DMS 273 treated with DMSO at 0.1 percent for 48 hours (cell line): ENCODE measurements at regions not wholly inside any gene's neighbourhood (a gene's known extent, or its start where the extent isn't known, plus 50 kb on each side); places are given as distances from the start of the nearest gene placed in this dataset.
A peak's percentile ranks its signal among the peaks of the same experiment; 100 is the strongest.
"Not testable (repeated sequence)": the region's sequence is repeated elsewhere in the genome, so short reads cannot be mapped to it uniquely, and the experiment has no call there.

Source experiments
- DNase-seq: peaks from one replicate; lab custom pipeline; 2025; lab: John Stamatoyannopoulos, UW

- not testable (repeated sequence) for DNase-seq
Observed at GRCh38 chr4:102210806-102211205, 134.5 kb downstream of the SLC39A8 start.

DNA sequence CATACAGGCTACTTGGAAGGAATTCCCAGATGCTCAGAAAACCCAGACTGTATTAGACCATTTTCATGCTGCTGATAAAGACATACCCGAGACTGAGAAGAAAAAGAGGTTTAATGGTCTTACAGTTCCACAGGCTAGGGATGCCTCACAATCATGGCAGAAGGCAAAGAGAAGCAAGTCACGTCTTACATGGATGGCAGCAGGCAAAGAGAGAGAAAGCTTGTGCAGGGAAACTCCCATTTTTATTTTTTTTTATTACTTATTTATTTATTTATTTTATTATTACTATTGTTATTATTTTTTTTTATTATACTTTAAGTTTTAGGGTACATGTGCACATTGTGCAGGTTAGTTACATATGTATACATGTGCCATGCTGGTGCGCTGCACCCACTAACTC is 140.6 kb downstream of the SLC39A8 start:
- not testable (repeated sequence) for DNase-seq

DNA sequence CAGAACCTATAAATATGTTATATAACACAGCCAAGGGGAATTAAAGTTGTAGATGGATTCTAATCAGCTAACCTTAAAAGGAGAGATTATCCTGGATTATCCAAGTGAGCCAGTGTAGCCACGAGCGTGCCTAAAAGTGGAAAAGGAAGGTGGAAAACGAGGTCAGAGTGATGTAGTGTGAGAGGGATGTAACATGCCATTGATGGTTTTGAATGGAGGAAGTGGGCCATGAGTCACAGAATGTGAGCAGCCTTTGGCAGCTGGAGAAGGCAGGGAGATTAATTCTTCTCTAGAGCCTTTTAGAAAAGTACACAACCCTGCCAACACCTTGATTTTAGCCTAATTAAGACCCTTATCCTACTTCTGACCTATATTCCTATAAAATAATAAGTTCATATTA is 149.1 kb downstream of the SLC39A8 start:
- no peak for DNase-seq

GRCh38 chr4:102193145-102193544 is 152.1 kb downstream of the SLC39A8 start:
- no peak for DNase-seq

GRCh38 chr4:102180046-102180445 is 165.2 kb downstream of the SLC39A8 start:
- DNase-seq: no peak

GRCh38 chr4:102174719-102175189 is 170.5 kb downstream of the SLC39A8 start:
- DNase-seq: no peak

GRCh38 chr4:102172341-102172740 is 172.9 kb downstream of the SLC39A8 start:
- no peak for DNase-seq

- no peak for DNase-seq
Observed at GRCh38 chr4:102170910-102171309, 174.4 kb downstream of the SLC39A8 start.

GRCh38 chr4:102169345-102169744 is 175.9 kb downstream of the SLC39A8 start:
- DNase-seq: peak; percentile 95

- DNase-seq: peak; percentile 78
Observed at GRCh38 chr4:102168580-102168979, 176.7 kb downstream of the SLC39A8 start.

DNA sequence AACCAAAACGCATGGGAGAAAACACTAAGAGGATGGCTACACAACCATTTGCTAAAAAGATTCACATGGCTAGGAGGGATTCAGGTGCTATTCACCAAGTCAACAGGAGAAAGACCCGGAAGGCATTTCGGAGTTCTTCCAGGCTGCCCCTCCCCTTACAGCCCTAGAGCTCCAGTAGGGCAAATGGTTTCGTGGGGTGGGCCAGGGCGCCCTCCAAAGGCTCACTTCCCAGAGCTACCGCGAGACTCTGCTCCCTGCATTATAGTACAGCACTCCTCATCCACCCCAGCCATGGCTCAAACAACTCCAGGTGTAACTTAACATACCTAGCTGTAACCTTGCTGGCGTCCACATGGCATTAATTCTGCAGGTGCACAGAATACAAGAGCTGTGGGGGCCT is 179.7 kb downstream of the SLC39A8 start:
- no peak for DNase-seq

- DNase-seq: no peak
Observed at GRCh38 chr4:102163404-102164140, 181.7 kb downstream of the SLC39A8 start.

GRCh38 chr4:102157984-102158383 is 187.3 kb downstream of the SLC39A8 start:
- DNase-seq: no peak

DNA sequence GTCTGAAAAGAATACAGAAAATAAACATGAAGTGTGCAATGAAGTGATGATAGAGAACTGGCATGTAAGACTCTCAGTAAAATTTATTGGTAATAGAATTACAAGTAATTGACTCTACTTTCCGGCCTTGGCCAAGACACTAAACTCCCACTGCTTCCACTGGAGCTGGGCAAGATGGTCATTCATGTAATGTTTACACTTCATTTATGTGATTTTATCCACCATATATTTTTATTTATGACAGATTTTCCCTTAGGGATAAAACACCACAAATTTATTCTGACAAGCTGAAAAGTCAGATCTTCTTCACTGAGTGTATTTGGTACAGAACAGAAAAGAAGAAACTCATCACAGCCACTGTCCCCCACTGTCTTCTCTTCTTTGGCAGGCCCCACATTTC is 191.9 kb downstream of the SLC39A8 start:
- DNase-seq: no peak

DNA sequence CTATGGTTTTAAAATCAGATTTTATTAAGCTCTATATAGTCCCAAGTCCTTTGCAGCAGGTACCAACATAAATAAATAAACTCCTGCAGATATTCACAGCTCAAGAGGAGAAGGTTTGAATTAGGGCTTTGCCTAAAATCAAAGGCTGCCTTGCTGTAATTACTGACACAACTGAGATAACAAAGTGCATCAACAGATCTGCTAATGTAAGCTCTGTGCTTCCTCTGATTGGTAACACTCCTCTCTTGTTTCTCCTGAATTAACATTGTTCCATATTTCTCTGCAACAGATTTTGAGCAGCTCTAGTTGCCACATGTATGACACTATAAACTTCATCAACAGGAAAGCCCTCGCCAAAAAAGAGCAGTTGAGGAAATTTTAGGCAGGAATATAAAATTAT is 193.6 kb downstream of the SLC39A8 start:
- no peak for DNase-seq

DNA sequence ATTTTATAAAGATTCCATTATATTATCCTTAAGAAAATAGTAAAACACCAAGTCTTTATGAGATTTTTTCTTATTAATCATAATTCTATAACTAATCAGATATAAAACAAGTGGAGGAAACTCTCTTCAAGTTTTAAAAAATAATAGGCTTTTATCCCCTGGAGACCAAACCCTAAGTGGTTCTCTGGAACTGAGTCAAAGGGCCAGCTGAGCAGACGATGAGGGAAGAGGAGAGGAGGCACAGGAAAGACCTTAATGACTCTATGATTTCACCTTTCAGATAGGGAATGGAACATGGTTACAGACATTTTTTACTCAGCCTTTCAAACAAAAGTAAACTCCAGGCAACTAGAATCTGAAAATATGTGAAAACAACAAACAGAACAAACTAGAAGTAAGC is 201.8 kb downstream of the SLC39A8 start:
- peak; percentile 6 for DNase-seq

GRCh38 chr4:102141842-102142241 is 203.4 kb downstream of the SLC39A8 start:
- no peak for DNase-seq

- DNase-seq: no peak
Observed at GRCh38 chr4:102139932-102140331, 205.3 kb downstream of the SLC39A8 start.

GRCh38 chr4:102139132-102139573 is 206.1 kb downstream of the SLC39A8 start:
- no peak for DNase-seq

DNA sequence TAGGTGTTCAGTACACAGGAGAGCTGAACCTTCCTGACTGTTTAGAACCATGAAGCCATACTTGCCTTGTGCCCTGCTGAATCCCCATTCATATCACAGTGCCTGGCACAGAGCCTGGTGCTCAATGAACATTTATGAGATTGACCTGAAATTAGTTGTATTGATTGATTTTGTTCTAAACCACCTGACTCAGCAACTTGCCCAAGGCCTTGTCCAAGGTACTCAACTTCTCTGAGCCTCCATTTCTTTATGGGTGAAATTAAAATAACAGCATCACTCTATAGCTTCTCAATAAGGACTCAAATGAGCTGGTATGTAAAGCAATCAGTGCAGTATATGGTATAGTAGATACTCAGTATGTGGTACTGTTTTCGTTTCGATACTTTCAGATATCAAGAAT is 208.1 kb downstream of the SLC39A8 start:
- DNase-seq: no peak

DNA sequence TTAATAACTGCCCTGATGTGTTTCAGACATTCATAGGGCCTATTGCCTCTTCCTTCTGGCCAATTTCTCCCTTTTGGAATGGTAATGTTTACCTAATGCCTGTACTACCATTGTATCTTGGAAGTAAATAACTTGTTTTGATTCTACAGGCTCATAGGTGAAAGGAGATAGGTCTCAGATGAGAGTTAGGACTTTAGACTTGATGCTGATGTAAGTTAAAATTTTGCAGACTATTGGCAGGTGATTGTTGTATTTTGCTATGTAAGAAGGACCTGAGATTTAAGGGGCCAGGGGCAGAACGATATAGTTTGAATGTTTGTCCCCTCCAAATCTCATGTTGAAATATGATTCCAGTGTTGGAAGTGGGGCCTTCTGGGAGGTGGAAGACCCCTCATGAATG is 215.5 kb downstream of the SLC39A8 start:
- no peak for DNase-seq
